ENCODE measurements at regions not wholly inside any gene's neighbourhood (a gene's known extent, or its start where the extent isn't known, plus 50 kb on each side); places are given as distances from the start of the nearest gene placed in this dataset.

GRCh38 chr12:53806721-53807120 is 54.9 kb upstream of the CISTR start:
- TF ChIP-seq POLR2A (IDR thresholded peaks at IDR 0.05) (no peak), CTCF (IDR thresholded peaks at IDR 0.05 in 8 of 11, conservative IDR thresholded peaks at IDR 0.05 in 3 of 11) (no peak)

Data from spleen (tissue), 7 donors.